Activated CD4-positive, alpha-beta T cell treated with anti-CD3 and anti-CD28 coated beads for 36 hours (primary cell): ENCODE measurements at regions not wholly inside any gene's neighbourhood (a gene's known extent, or its start where the extent isn't known, plus 50 kb on each side); places are given as distances from the start of the nearest gene placed in this dataset.

ENCODE experiments used
- ATAC-seq: fragments of 200-7000 bp; cut with Tn5 transposase; one replicate; pipeline ENCODE4 v1.10.0; 2021; ENCODE audit warnings: mild to moderate bottlenecking, moderate library complexity
- CTCF ChIA-PET: fragments of 350-600 bp; sonication (Branson Sonifier 250); formaldehyde crosslinking; loops from one replicate; lab custom pipeline; 2021; ENCODE audit warnings: antibody characterized with exemption; lab: Charles Lee
- POLR2A ChIA-PET: fragments of 350-600 bp; sonication (Branson Sonifier 250); formaldehyde crosslinking; loops from one replicate; lab custom pipeline; 2021; ENCODE audit warnings: antibody characterized with exemption, inconsistent platforms; lab: Charles Lee
- DNase-seq: peaks from one replicate; pipeline ENCODE4 v3.0.0-alpha.2; 2020
- H3K27ac Mint-ChIP-seq: one replicate; pipeline ENCODE4 v1.8.0; 2021; ENCODE audit warnings: mixed read lengths
- H3K27me3 Mint-ChIP-seq: one replicate; pipeline ENCODE4 v1.8.0; 2021; ENCODE audit warnings: mixed read lengths
- H3K36me3 Mint-ChIP-seq: one replicate; pipeline ENCODE4 v1.8.0; 2021; ENCODE audit warnings: low read depth, mixed read lengths
- H3K4me1 Mint-ChIP-seq: one replicate; pipeline ENCODE4 v1.8.0; 2021; ENCODE audit warnings: mixed read lengths
- H3K4me3 Mint-ChIP-seq: one replicate; pipeline ENCODE4 v1.8.0; 2021; ENCODE audit warnings: mild to moderate bottlenecking, moderate library complexity, mixed read lengths
- H3K9me3 Mint-ChIP-seq: one replicate; pipeline ENCODE4 v1.8.0; 2021; ENCODE audit warnings: low read depth, mixed read lengths
- intact Hi-C, 2 experiments: fragments of 100-400 bp; cut with DNase I in 1 of 2; cut with micrococcal nuclease in 1 of 2; formaldehyde crosslinking; loops; one replicate each; pipeline versions ENCODE4 v1.14.2 to v1.15.1; 2022 to 2024; cut with DNase I, micrococcal nuclease

GRCh38 chr1:79792219-79792930 lies 785.8 kb upstream of the ADGRL4 start:
- POLR2A ChIA-PET: no interaction called here
- H3K27ac Mint-ChIP-seq: no peak overlapping the region
- H3K4me3 Mint-ChIP-seq: no peak overlapping the region
- H3K27me3 Mint-ChIP-seq: no peaks in the 10 kb centered on the region
- CTCF ChIA-PET: no interaction called here
- H3K36me3 Mint-ChIP-seq: no peaks in the 10 kb centered on the region
- ATAC-seq: no peak
- no peaks in the 10 kb centered on the region for H3K4me1 Mint-ChIP-seq
- H3K9me3 Mint-ChIP-seq: peaks cover 13% of the 10 kb centered on the region
- DNase-seq: no peak
- intact Hi-C loops: no loop called here

- Mint-ChIP-seq H3K27me3 (no peaks in the 10 kb centered on the region), H3K9me3 (peaks cover 13% of the 10 kb centered on the region), H3K36me3 (no peaks in the 10 kb centered on the region), H3K27ac (no peak overlapping the region), H3K4me1 (no peaks in the 10 kb centered on the region), H3K4me3 (no peak overlapping the region)
- ChIA-PET CTCF (no interaction called here), POLR2A (no interaction called here)
- ATAC-seq: no peak
- DNase-seq: no peak
- intact Hi-C loops: no loop called here
Observed at GRCh38 chr1:79791488-79792218, 785.1 kb upstream of the ADGRL4 start.

GRCh38 chr1:79790950-79791349 lies 784.4 kb upstream of the ADGRL4 start:
- ATAC-seq (no peak), DNase-seq (no peak)
- Mint-ChIP-seq H3K27ac (no peak overlapping the region), H3K36me3 (no peaks in the 10 kb centered on the region), H3K4me1 (no peaks in the 10 kb centered on the region), H3K4me3 (no peak overlapping the region), H3K27me3 (no peaks in the 10 kb centered on the region), H3K9me3 (peaks cover 12% of the 10 kb centered on the region)
- intact Hi-C loops: no loop called here
- CTCF ChIA-PET: no interaction called here
- POLR2A ChIA-PET: no interaction called here

GRCh38 chr1:79787631-79788030 lies 781.1 kb upstream of the ADGRL4 start:
- intact Hi-C loops: no loop called here
- CTCF ChIA-PET: no interaction called here

GRCh38 chr1:79785964-79786363 lies 779.4 kb upstream of the ADGRL4 start:
- Mint-ChIP-seq H3K4me1 (no peaks in the 10 kb centered on the region), H3K27me3 (no peaks in the 10 kb centered on the region), H3K27ac (no peak overlapping the region), H3K9me3 (peaks cover 5% of the 10 kb centered on the region), H3K4me3 (no peak overlapping the region), H3K36me3 (no peaks in the 10 kb centered on the region)
- ChIA-PET CTCF (no interaction called here), POLR2A (no interaction called here)
- ATAC-seq (no peak), DNase-seq (no peak)
- intact Hi-C loops: no loop called here

More at GRCh38 chr1:79787631-79788030, 781.1 kb upstream of the ADGRL4 start:
- Mint-ChIP-seq H3K27ac (no peak overlapping the region), H3K4me3 (no peak overlapping the region), H3K36me3 (no peaks in the 10 kb centered on the region), H3K4me1 (no peaks in the 10 kb centered on the region), H3K27me3 (no peaks in the 10 kb centered on the region), H3K9me3 (peaks cover 6% of the 10 kb centered on the region)
- POLR2A ChIA-PET: no interaction called here
- DNase-seq (no peak), ATAC-seq (no peak)

GRCh38 chr1:79785561-79785960 lies 779.0 kb upstream of the ADGRL4 start:
- no peaks in the 10 kb centered on the region for H3K36me3 Mint-ChIP-seq
- H3K4me1 Mint-ChIP-seq: no peaks in the 10 kb centered on the region
- POLR2A ChIA-PET: no interaction called here
- H3K27ac Mint-ChIP-seq: no peak overlapping the region
- no peak for DNase-seq
- peaks cover 5% of the 10 kb centered on the region for H3K9me3 Mint-ChIP-seq
- no peak for ATAC-seq
- CTCF ChIA-PET: interaction anchor here (0.6 kb wide), 1 partner anchor 1352 kb away, joined by 5 read pairs; no protein-coding TSS in a partner anchor
- H3K27me3 Mint-ChIP-seq: no peaks in the 10 kb centered on the region
- intact Hi-C loops: no loop called here
- no peak overlapping the region for H3K4me3 Mint-ChIP-seq

GRCh38 chr1:79781261-79781660 lies 774.7 kb upstream of the ADGRL4 start:
- intact Hi-C loops: no loop called here
- ChIA-PET POLR2A (no interaction called here), CTCF (interaction anchor here (0.5 kb wide), 1 partner anchor 22 kb away, joined by 3 read pairs; no protein-coding TSS in a partner anchor)
- Mint-ChIP-seq H3K4me1 (no peaks in the 10 kb centered on the region), H3K36me3 (no peaks in the 10 kb centered on the region), H3K27me3 (no peaks in the 10 kb centered on the region), H3K4me3 (no peak overlapping the region), H3K27ac (no peak overlapping the region), H3K9me3 (peaks cover 3% of the 10 kb centered on the region)
- no peak for DNase-seq
- no peak for ATAC-seq

- DNase-seq: no peak
- Mint-ChIP-seq H3K27me3 (no peaks in the 10 kb centered on the region), H3K27ac (no peak overlapping the region), H3K4me3 (no peak overlapping the region), H3K9me3 (peaks cover 3% of the 10 kb centered on the region), H3K36me3 (no peaks in the 10 kb centered on the region), H3K4me1 (no peaks in the 10 kb centered on the region)
- no peak for ATAC-seq
- ChIA-PET POLR2A (no interaction called here), CTCF (no interaction called here)
- intact Hi-C loops: loop anchor here in 1 of 2 experiments (10.0 kb wide), 1 partner anchor 63 kb away; no protein-coding TSS in a partner anchor
Observed at GRCh38 chr1:79777481-79778219, 771.1 kb upstream of the ADGRL4 start.

- no peak for ATAC-seq
- Mint-ChIP-seq H3K4me1 (no peaks in the 10 kb centered on the region), H3K27ac (no peak overlapping the region), H3K4me3 (no peak overlapping the region), H3K27me3 (no peaks in the 10 kb centered on the region), H3K36me3 (no peaks in the 10 kb centered on the region), H3K9me3 (peaks cover 3% of the 10 kb centered on the region)
- intact Hi-C loops: loop anchor here in 1 of 2 experiments (10.0 kb wide), 1 partner anchor 61 kb away; no protein-coding TSS in a partner anchor
- no peak for DNase-seq
- ChIA-PET CTCF (no interaction called here), POLR2A (no interaction called here)
Observed at GRCh38 chr1:79775402-79775801, 768.9 kb upstream of the ADGRL4 start.

GRCh38 chr1:79773385-79773784 lies 766.9 kb upstream of the ADGRL4 start:
- Mint-ChIP-seq H3K36me3 (no peaks in the 10 kb centered on the region), H3K4me3 (no peak overlapping the region), H3K9me3 (peaks cover 3% of the 10 kb centered on the region), H3K4me1 (no peaks in the 10 kb centered on the region), H3K27ac (no peak overlapping the region), H3K27me3 (no peaks in the 10 kb centered on the region)
- no peak for DNase-seq
- intact Hi-C loops: loop anchor here in 1 of 2 experiments (10.0 kb wide), 1 partner anchor 59 kb away; no protein-coding TSS in a partner anchor
- ATAC-seq: no peak
- ChIA-PET CTCF (no interaction called here), POLR2A (no interaction called here)

GRCh38 chr1:79762461-79762860 lies 755.9 kb upstream of the ADGRL4 start:
- Mint-ChIP-seq H3K27ac (no peak overlapping the region), H3K4me3 (no peak overlapping the region), H3K36me3 (no peaks in the 10 kb centered on the region), H3K4me1 (no peaks in the 10 kb centered on the region), H3K27me3 (no peaks in the 10 kb centered on the region), H3K9me3 (peaks cover 5% of the 10 kb centered on the region)
- intact Hi-C loops: no loop called here
- POLR2A ChIA-PET: no interaction called here
- DNase-seq: no peak
- CTCF ChIA-PET: no interaction called here
- no peak for ATAC-seq
